ENCODE measurements at regions not wholly inside any gene's neighbourhood (a gene's known extent, or its start where the extent isn't known, plus 50 kb on each side); places are given as distances from the start of the nearest gene placed in this dataset.

DNA sequence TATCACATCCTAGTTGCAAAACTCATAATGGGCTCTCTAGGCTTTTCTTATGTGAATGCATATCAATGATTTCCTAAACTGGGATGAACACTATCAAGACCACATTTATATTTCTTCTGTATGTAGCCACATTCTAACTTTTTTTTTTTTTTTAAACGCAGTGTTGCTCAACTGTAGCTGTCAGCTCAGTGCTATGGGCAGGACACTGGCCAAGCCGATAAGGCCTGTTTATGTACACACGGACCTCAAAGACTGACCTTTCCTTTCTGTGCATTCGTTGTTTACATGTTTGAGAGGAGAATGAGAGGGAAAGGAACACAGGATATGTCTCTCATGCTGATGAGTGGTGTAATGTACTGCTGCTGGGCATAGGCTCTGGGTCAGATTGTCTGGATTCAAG lies 75.1 kb upstream of the B3GAT2 start:
- TF ChIP-seq CTCF (IDR thresholded peaks at IDR 0.05; ENCODE audit: extremely low read depth, missing control alignments): no peak

DNA sequence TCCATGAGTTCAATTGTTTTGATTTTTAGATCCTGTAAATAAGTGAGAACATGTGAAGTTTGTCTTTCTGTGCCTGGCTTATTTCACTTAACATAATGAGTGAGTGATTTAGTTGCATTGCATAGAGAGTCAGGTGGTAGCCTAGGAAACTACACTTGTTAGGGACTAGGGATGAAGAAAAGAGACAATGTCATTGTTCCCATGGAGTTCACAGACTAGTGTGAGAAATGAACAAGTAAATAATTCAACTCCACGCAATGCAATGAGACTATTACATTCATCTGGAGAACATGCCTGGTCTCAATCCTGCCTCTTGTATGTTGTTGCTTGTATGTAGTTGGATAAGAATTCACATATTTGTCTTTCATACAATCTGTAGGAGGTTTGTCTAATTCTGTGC lies 76.3 kb upstream of the B3GAT2 start:
- no peak for TF ChIP-seq CTCF (IDR thresholded peaks at IDR 0.05; ENCODE audit: extremely low read depth, missing control alignments)
- DNase-seq (ENCODE audit: low spot score): no peak

More for the DNA sequence above, 75.1 kb upstream of the B3GAT2 start:
- no peak for DNase-seq (ENCODE audit: low spot score)

- DNase-seq (ENCODE audit: low spot score): no peak
- TF ChIP-seq CTCF (IDR thresholded peaks at IDR 0.05; ENCODE audit: extremely low read depth, missing control alignments): no peak
Measured at GRCh38 chr6:71033890-71034289, 77.0 kb upstream of the B3GAT2 start.

DNA sequence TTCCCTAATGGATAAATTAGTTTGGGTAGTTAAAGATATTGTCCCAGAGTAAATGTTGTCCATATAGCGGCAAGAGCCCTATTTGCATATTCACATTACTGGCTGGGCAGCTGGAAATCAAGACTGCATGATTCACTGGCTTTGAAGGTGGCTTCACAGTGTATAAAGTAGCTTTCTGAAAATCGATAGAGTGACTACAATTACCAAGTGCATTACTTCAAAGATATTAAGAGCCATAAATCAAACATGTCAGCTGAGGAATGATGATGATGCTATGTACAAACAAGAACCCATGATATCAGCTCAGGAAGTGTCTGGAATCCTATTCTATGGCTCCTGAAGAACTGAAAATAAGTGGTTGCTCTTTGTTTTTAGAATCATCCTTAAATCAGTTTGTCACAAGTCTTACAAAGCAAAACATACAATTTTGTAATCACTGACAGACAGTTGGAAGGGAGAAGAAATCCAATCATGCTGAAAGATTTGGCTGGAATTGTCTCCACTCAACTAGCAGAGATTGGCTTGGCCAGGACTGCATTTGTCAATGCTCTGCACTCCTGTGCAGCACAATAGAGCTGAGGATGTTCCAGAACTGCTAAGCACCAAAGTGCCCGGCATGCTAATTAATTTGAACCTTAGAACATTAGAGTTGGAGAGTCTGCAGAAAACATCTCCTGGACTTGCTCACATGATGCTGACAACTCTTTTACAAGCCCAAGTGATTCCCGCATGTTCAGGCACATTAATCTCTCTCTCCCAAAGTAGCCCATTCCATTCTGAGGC lies 77.9 kb upstream of the B3GAT2 start:
- TF ChIP-seq CTCF (IDR thresholded peaks at IDR 0.05; ENCODE audit: extremely low read depth, missing control alignments): no peak
- DNase-seq (ENCODE audit: low spot score): no peak

- no peak for TF ChIP-seq CTCF (IDR thresholded peaks at IDR 0.05; ENCODE audit: extremely low read depth, missing control alignments)
- no peak for DNase-seq (ENCODE audit: low spot score)
Measured at GRCh38 chr6:71035871-71036270, 79.0 kb upstream of the B3GAT2 start.

DNA sequence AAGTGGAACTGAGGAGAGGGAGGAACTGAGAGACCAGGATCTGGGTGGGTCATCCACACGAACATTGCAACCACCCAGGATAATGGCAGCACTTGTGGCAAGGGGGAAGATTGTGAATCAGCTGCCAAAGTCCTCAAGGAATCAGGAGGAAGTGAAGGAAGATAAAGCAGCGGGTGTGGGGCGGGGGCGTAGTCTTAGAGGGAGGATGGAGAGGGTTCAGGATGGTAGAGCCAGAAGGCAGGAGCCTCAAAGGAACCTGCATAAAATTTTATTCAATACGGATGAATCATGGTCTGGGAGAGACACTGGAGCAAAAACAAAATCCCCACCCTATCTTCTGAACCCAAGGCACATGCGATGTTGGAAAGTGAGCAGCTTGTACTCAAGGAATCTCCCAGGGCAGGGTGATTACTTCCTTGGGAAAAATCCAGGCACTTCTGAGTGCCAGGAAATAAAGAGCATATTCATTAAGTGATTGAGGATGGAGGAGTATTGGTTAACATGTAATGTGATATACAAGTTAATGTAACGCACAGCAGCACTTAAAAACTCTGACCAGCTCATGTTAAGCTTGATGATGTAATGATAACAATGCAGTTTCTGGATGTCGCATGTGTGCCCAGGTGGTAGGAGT lies 82.0 kb upstream of the B3GAT2 start:
- DNase-seq (ENCODE audit: low spot score): no peak
- no peak for TF ChIP-seq CTCF (IDR thresholded peaks at IDR 0.05; ENCODE audit: extremely low read depth, missing control alignments)

- no peak for DNase-seq (ENCODE audit: low spot score)
- TF ChIP-seq CTCF (IDR thresholded peaks at IDR 0.05; ENCODE audit: extremely low read depth, missing control alignments): no peak
Measured at GRCh38 chr6:71040043-71040442, 83.2 kb upstream of the B3GAT2 start.
